OCI-LY1 (cell line): ENCODE measurements at regions not wholly inside any gene's neighbourhood (a gene's known extent, or its start where the extent isn't known, plus 50 kb on each side); places are given as distances from the start of the nearest gene placed in this dataset.

Source experiments
- H2AFZ ChIP-seq: fragments of 200-600 bp; sonication (generic), shearing (Covaris generic); 2 replicates; pipeline ENCODE4 v1.6.0; 2014; ENCODE audit warnings: antibody characterized with exemption, mild to moderate bottlenecking, low read length
- H3F3A ChIP-seq: fragments of 200-600 bp; sonication (generic), shearing (Covaris generic); 2 replicates; pipeline ENCODE4 v1.6.0; 2014; ENCODE audit warnings: mild to moderate bottlenecking, antibody characterized with exemption, low read length, moderate library complexity; ENCODE audit not compliant: insufficient read depth
- H3K27ac ChIP-seq: fragments of 200-600 bp; sonication (generic); 2 replicates; pipeline ENCODE4 v1.5.1; 2014; ENCODE audit warnings: low read length, mixed run types, mild to moderate bottlenecking, low read depth; ENCODE audit not compliant: poor library complexity, severe bottlenecking
- H3K27me3 ChIP-seq: fragments of 200-600 bp; sonication (generic); 2 replicates; pipeline ENCODE4 v1.6.0; 2014; ENCODE audit warnings: antibody characterized with exemption, mild to moderate bottlenecking, low read length, moderate library complexity; ENCODE audit not compliant: insufficient read depth
- H3K36me3 ChIP-seq: fragments of 200-600 bp; sonication (generic); 2 replicates; pipeline ENCODE4 v1.6.1; 2014; ENCODE audit warnings: mild to moderate bottlenecking, antibody characterized with exemption, low read length, moderate library complexity, mixed read lengths; ENCODE audit not compliant: insufficient read depth
- H3K4me1 ChIP-seq: fragments of 200-600 bp; sonication (generic); 2 replicates; pipeline ENCODE4 v1.5.1; 2014; ENCODE audit warnings: mild to moderate bottlenecking, low read length, moderate library complexity; ENCODE audit not compliant: insufficient read depth, severe bottlenecking
- H3K4me2 ChIP-seq: fragments of 200-600 bp; sonication (generic), shearing (Covaris generic); 2 replicates; pipeline ENCODE4 v1.6.1; 2014; ENCODE audit warnings: low read length
- H3K4me3 ChIP-seq: fragments of 200-600 bp; sonication (generic); 2 replicates; pipeline ENCODE4 v1.5.1; 2014; ENCODE audit warnings: low read length, low read depth, mild to moderate bottlenecking, mixed read lengths; ENCODE audit not compliant: poor library complexity, severe bottlenecking
- H3K79me2 ChIP-seq: fragments of 200-600 bp; shearing (Covaris generic); 2 replicates; pipeline ENCODE4 v1.6.1; 2016; ENCODE audit warnings: mixed run types, low read length, mixed read lengths; ENCODE audit not compliant: insufficient read depth
- H3K9ac ChIP-seq: fragments of 200-600 bp; sonication (generic), shearing (Covaris generic); 2 replicates; pipeline ENCODE4 v1.6.1; 2014; ENCODE audit warnings: mild to moderate bottlenecking, low read length, mixed read lengths
- H3K9me2 ChIP-seq: fragments of 200-600 bp; sonication (generic), shearing (Covaris generic); 2 replicates; pipeline ENCODE4 v1.6.1; 2014; ENCODE audit warnings: low read depth, mild to moderate bottlenecking, low read length, mixed read lengths
- H3K9me3 ChIP-seq: fragments of 200-600 bp; shearing (Covaris generic); 2 replicates; pipeline ENCODE4 v1.6.1; 2014; ENCODE audit warnings: low read length, mixed read lengths
- H4K20me1 ChIP-seq: fragments of 200-600 bp; sonication (generic), shearing (Covaris generic); 2 replicates; pipeline ENCODE4 v1.6.0; 2016; ENCODE audit warnings: mild to moderate bottlenecking, low read length; ENCODE audit not compliant: insufficient read depth
- EZH2 ChIP-seq: fragments of 200-600 bp; sonication (generic), shearing (Covaris generic); IDR thresholded peaks from 2 replicates; pipeline ENCODE4 v1.8.0; 2017; ENCODE audit warnings: borderline replicate concordance, mixed run types, mild to moderate bottlenecking, antibody characterized with exemption, low read length, moderate library complexity, mixed read lengths
- TF ChIP-seq, protein P1 (sequence below): fragments of 200-600 bp; sonication (generic), shearing (Covaris generic); IDR thresholded peaks from 2 replicates; pipeline ENCODE4 v1.5.1; 2017; ENCODE audit warnings: mild to moderate bottlenecking, antibody characterized with exemption, low read length, moderate library complexity, mixed read lengths

DNA sequence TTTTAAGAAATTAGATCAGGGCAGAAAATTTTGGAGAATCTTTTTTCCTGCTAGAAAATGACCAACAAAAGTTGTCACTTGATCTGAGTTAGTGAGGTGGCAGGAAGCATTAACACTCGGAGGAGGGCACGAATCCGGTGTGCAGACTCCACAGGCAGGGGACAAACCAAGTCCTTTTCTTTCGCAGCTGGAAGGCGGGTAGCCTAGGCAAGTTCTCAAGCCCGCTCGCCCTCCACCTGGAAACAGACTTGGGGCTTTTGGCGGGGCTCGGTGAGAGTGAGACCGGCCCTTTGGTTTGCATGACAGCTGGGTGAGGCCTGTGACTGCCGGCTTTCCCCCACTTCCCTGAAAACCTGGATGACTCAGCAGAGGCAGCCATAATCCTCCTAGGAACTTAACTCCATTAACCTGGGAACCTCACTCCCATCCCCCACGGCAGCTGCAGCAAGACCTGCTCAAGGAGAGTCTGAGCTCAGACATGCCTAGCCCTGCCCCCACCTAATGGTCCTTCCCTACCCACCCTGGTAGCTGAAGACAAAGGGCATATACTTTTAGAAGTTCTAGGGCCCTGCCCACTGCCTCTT lies 134.8 kb downstream of the MFSD1 start:
- no peaks in the 10 kb centered on the region for H4K20me1 ChIP-seq
- no peak overlapping the region for H3K4me3 ChIP-seq
- H3K27me3 ChIP-seq, result no peaks in the 10 kb centered on the region
- H2AFZ ChIP-seq, result no peak overlapping the region
- TF ChIP-seq EZH2, result no peak
- TF ChIP-seq, protein P1, sequence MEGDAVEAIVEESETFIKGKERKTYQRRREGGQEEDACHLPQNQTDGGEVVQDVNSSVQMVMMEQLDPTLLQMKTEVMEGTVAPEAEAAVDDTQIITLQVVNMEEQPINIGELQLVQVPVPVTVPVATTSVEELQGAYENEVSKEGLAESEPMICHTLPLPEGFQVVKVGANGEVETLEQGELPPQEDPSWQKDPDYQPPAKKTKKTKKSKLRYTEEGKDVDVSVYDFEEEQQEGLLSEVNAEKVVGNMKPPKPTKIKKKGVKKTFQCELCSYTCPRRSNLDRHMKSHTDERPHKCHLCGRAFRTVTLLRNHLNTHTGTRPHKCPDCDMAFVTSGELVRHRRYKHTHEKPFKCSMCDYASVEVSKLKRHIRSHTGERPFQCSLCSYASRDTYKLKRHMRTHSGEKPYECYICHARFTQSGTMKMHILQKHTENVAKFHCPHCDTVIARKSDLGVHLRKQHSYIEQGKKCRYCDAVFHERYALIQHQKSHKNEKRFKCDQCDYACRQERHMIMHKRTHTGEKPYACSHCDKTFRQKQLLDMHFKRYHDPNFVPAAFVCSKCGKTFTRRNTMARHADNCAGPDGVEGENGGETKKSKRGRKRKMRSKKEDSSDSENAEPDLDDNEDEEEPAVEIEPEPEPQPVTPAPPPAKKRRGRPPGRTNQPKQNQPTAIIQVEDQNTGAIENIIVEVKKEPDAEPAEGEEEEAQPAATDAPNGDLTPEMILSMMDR, result no peak
- no peak overlapping the region for H3K9ac ChIP-seq
- H3K79me2 ChIP-seq, result no peaks in the 10 kb centered on the region
- no peaks in the 10 kb centered on the region for H3K9me3 ChIP-seq
- no peak overlapping the region for H3K27ac ChIP-seq
- H3K4me1 ChIP-seq, result no peaks in the 10 kb centered on the region
- H3F3A ChIP-seq, result no peaks in the 10 kb centered on the region
- H3K9me2 ChIP-seq, result no peaks in the 10 kb centered on the region
- H3K4me2 ChIP-seq, result no peak overlapping the region
- no peaks in the 10 kb centered on the region for H3K36me3 ChIP-seq

DNA sequence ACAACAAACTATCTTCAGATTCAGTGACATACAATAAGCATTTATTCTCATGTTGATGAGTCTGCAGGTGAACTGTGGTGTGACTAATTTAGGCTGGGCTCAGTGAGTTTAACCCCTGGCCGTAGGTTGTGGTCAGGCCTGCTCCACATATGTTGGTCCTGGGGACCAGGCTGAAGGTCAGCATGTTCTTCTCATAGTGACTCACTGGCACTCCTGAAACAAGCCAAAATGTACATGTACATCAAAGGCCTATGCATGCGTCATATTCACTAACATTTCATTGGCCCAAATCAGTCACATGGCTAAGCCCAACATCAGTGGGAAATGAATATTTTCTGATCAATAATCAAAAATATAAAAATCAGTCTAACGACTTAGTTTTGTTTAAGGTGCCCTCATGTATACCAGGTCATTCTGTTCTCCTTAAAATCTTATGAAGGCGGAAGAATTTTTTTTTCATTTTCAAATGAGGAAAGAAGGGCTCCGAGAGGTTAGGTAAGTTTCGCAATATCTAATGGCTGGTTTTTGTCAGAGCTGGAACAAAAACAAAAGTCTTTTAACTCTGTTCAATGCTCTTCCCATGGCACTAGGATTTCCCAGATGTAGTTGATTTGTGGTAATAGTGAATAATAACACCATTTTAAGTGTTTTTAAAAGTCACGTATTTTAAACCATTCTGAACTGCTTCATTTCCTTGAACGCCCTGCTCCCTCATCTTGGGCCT lies 148.5 kb downstream of the MFSD1 start:
- TF ChIP-seq, protein P1, result no peak
- TF ChIP-seq EZH2, result no peak
- Histone ChIP-seq H3F3A (no peaks in the 10 kb centered on the region), H3K9me2 (no peaks in the 10 kb centered on the region), H3K36me3 (no peaks in the 10 kb centered on the region), H3K4me2 (no peak overlapping the region), H3K9ac (no peak overlapping the region), H3K27ac (no peak overlapping the region), H3K79me2 (no peaks in the 10 kb centered on the region), H3K4me1 (no peaks in the 10 kb centered on the region), H4K20me1 (no peaks in the 10 kb centered on the region), H2AFZ (no peak overlapping the region), H3K27me3 (no peaks in the 10 kb centered on the region), H3K9me3 (no peaks in the 10 kb centered on the region), H3K4me3 (no peak overlapping the region)

DNA sequence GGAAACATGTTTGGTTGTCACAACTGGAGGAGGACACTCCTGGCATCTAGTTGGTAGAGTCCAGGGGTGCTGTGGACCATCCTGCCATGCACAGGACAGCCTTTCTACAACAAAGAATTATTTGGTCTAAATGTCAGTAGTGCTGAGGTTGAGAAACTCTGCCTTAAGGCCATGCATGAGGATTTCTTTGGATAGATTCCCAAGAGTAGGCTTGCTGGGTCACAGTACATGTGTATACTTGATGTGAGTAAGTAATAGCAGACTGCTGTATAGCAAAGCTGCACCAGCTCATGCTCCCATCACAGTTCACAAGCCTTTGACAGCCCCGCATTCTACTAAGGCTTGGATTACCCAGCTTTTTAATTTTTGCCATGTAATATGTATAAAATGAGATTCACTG lies 151.3 kb downstream of the MFSD1 start:
- Histone ChIP-seq H3K4me1 (no peaks in the 10 kb centered on the region), H3K9me3 (no peaks in the 10 kb centered on the region), H2AFZ (no peak overlapping the region), H3K9me2 (no peaks in the 10 kb centered on the region), H3K79me2 (no peaks in the 10 kb centered on the region), H3K4me2 (no peak overlapping the region), H3K36me3 (no peaks in the 10 kb centered on the region), H3K27me3 (no peaks in the 10 kb centered on the region), H3K9ac (no peak overlapping the region), H4K20me1 (no peaks in the 10 kb centered on the region), H3K27ac (no peak overlapping the region), H3F3A (no peaks in the 10 kb centered on the region), H3K4me3 (no peak overlapping the region)
- TF ChIP-seq EZH2, result no peak
- TF ChIP-seq, protein P1, result no peak
